ENCODE measurements at regions not wholly inside any gene's neighbourhood (a gene's known extent, or its start where the extent isn't known, plus 50 kb on each side); places are given as distances from the start of the nearest gene placed in this dataset.
"Not testable (repeated sequence)": the region's sequence is repeated elsewhere in the genome, so short reads cannot be mapped to it uniquely, and the experiment has no call there.

GRCh38 chr1:43042773-43043457, 84.2 kb upstream of the SLC2A1 start:
- no peak for DNase-seq (ENCODE audit: low spot score)

GRCh38 chr1:43042127-43042526, 83.5 kb upstream of the SLC2A1 start:
- DNase-seq (ENCODE audit: low spot score) = no peak

- DNase-seq (ENCODE audit: low spot score) = no peak
Measured at GRCh38 chr1:43041591-43041990, 82.9 kb upstream of the SLC2A1 start.

- no peak for DNase-seq (ENCODE audit: low spot score)
Measured at GRCh38 chr1:43039228-43040055, 80.8 kb upstream of the SLC2A1 start.

GRCh38 chr1:43038232-43038935, 79.7 kb upstream of the SLC2A1 start:
- no peak for DNase-seq (ENCODE audit: low spot score)

GRCh38 chr1:43037466-43037865, 78.8 kb upstream of the SLC2A1 start:
- no peak for DNase-seq (ENCODE audit: low spot score)

GRCh38 chr1:43036932-43037331, 78.3 kb upstream of the SLC2A1 start:
- no peak for DNase-seq (ENCODE audit: low spot score)

- DNase-seq (ENCODE audit: low spot score) = no peak
Measured at GRCh38 chr1:43035821-43036741, 77.4 kb upstream of the SLC2A1 start.

- no peak for DNase-seq (ENCODE audit: low spot score)
Measured at GRCh38 chr1:43034778-43035177, 76.1 kb upstream of the SLC2A1 start.

GRCh38 chr1:43034195-43034658, 75.6 kb upstream of the SLC2A1 start:
- DNase-seq (ENCODE audit: low spot score) = peak; percentile 46

- no peak for DNase-seq (ENCODE audit: low spot score)
Measured at GRCh38 chr1:43031316-43032203, 72.9 kb upstream of the SLC2A1 start.

GRCh38 chr1:43024905-43025304, 66.2 kb upstream of the SLC2A1 start:
- no peak for DNase-seq (ENCODE audit: low spot score)

GRCh38 chr1:43021547-43022474, 63.1 kb upstream of the SLC2A1 start:
- no peak for DNase-seq (ENCODE audit: low spot score)

- no peak for DNase-seq (ENCODE audit: low spot score)
Measured at GRCh38 chr1:43019226-43019625, 60.6 kb upstream of the SLC2A1 start.

- DNase-seq (ENCODE audit: low spot score) = no peak
Measured at GRCh38 chr1:43018121-43018520, 59.5 kb upstream of the SLC2A1 start.

GRCh38 chr1:43015269-43015668, 56.6 kb upstream of the SLC2A1 start:
- DNase-seq (ENCODE audit: low spot score) = no peak

GRCh38 chr1:43014579-43014978, 55.9 kb upstream of the SLC2A1 start:
- not testable (repeated sequence) for DNase-seq (ENCODE audit: low spot score)

- DNase-seq (ENCODE audit: low spot score) = no peak
Measured at GRCh38 chr1:43011020-43011419, 52.4 kb upstream of the SLC2A1 start.

- peak; percentile 50 for DNase-seq (ENCODE audit: low spot score)
Measured at GRCh38 chr1:43009274-43009673, 50.6 kb upstream of the SLC2A1 start.

All from LoVo (cell line).